Stomach (tissue), 4 donors: ENCODE measurements at regions not wholly inside any gene's neighbourhood (a gene's known extent, or its start where the extent isn't known, plus 50 kb on each side); places are given as distances from the start of the nearest gene placed in this dataset.

Experiments used
- CTCF ChIP-seq, 7 experiments: fragments of 450-650 bp in 4 of 7; fragments of 200-600 bp in 3 of 7; sonication (generic) in 3 of 7; IDR thresholded peaks; one replicate each; pipeline ENCODE4 v1.5.1; 2016 to 2019; ENCODE audit warnings: antibody characterized with exemption in 7 of 7, control low read depth in 2 of 7, mild to moderate bottlenecking in 1 of 7
- EP300 ChIP-seq: sonication (generic); formaldehyde crosslinking; IDR thresholded peaks from one replicate; pipeline ENCODE4 v1.6.1; 2017; ENCODE audit warnings: antibody characterized with exemption
- POLR2A ChIP-seq, 4 donors: fragments of 450-650 bp; IDR thresholded peaks; one replicate each; pipeline ENCODE4 v1.6.1; 2016; ENCODE audit warnings: antibody characterized with exemption in 4 of 4, control low read depth in 2 of 4, mild to moderate bottlenecking in 1 of 4, moderate library complexity in 1 of 4
- POLR2AphosphoS5 ChIP-seq, 3 donors: sonication (generic); formaldehyde crosslinking; IDR thresholded peaks; one replicate each; pipeline ENCODE4 v1.6.1; 2016; ENCODE audit warnings: antibody characterized with exemption in 3 of 3

GRCh38 chr16:51393381-51394005 lies 242.4 kb upstream of the SALL1 start:
- TF ChIP-seq CTCF (IDR thresholded peaks at IDR 0.05) (no peak), EP300 (no peak), POLR2A (IDR thresholded peaks at IDR 0.05) (no peak), POLR2AphosphoS5 (IDR thresholded peaks at IDR 0.05) (no peak)
